Keratinocyte (primary cell): ENCODE measurements at regions not wholly inside any gene's neighbourhood (a gene's known extent, or its start where the extent isn't known, plus 50 kb on each side); places are given as distances from the start of the nearest gene placed in this dataset.

Experiments
- DNase-seq: peaks from one replicate; pipeline ENCODE4 v3.0.0-alpha.2; 2011; ENCODE audit warnings: low read depth, missing footprints, low spot score
- FAIRE-seq: peaks from 2 replicates; lab custom pipeline; 2011; peaks lifted over from hg19 to GRCh38; lab: Jason Lieb, UNC
- H2AFZ ChIP-seq: 2 replicates; pipeline ENCODE4 v1.6.0; 2012; ENCODE audit warnings: low read length, control low read depth, inconsistent platforms; ENCODE audit not compliant: control insufficient read depth
- H3K27ac ChIP-seq: 2 replicates; pipeline ENCODE4 v1.5.1; 2011; ENCODE audit warnings: low read length; ENCODE audit not compliant: control insufficient read depth, insufficient read depth
- H3K27me3 ChIP-seq: 3 replicates; pipeline ENCODE4 v1.6.0; 2011; ENCODE audit warnings: low read length; ENCODE audit not compliant: control insufficient read depth, insufficient read depth; ENCODE audit errors: extremely low read depth
- H3K36me3 ChIP-seq, 2 experiments: 2 replicates in 1 of 2; 3 replicates in 1 of 2; pipeline ENCODE4 v1.5.1; 2011; ENCODE audit warnings: low read length in 2 of 2, mild to moderate bottlenecking in 1 of 2; ENCODE audit not compliant: control insufficient read depth in 2 of 2, insufficient read depth in 2 of 2; ENCODE audit errors: extremely low read depth in 1 of 2
- H3K4me1 ChIP-seq: 3 replicates; pipeline ENCODE4 v1.5.1; 2011; ENCODE audit warnings: low read length; ENCODE audit not compliant: control insufficient read depth, insufficient read depth; ENCODE audit errors: extremely low read depth
- H3K4me2 ChIP-seq: 3 replicates; pipeline ENCODE4 v1.6.0; 2011; ENCODE audit warnings: low read depth, low read length; ENCODE audit not compliant: control insufficient read depth, insufficient read depth; ENCODE audit errors: extremely low read depth
- H3K4me3 ChIP-seq, 3 experiments: fragments of 200-600 bp in 1 of 3; sonication (generic) in 1 of 3; 2 replicates in 2 of 3; 3 replicates in 1 of 3; pipeline ENCODE4 v1.5.1; 2011 to 2016; ENCODE audit warnings: low read length in 3 of 3, mild to moderate bottlenecking in 3 of 3, control low read depth in 2 of 3, inconsistent platforms in 1 of 3, low read depth in 1 of 3, mixed read lengths in 1 of 3, mixed run types in 1 of 3, moderate library complexity in 1 of 3; ENCODE audit not compliant: control insufficient read depth in 2 of 3, insufficient read depth in 2 of 3; ENCODE audit errors: extremely low read depth in 1 of 3
- H3K79me2 ChIP-seq: 2 replicates; pipeline ENCODE4 v1.6.0; 2012; ENCODE audit warnings: low read length; ENCODE audit not compliant: control insufficient read depth, insufficient read depth
- H3K9ac ChIP-seq: 3 replicates; pipeline ENCODE4 v1.6.0; 2011; ENCODE audit warnings: low read length; ENCODE audit not compliant: control insufficient read depth, insufficient read depth; ENCODE audit errors: extremely low read depth
- H3K9me1 ChIP-seq: 3 replicates; pipeline ENCODE4 v1.6.0; 2011; ENCODE audit warnings: low read length; ENCODE audit not compliant: control insufficient read depth, insufficient read depth; ENCODE audit errors: extremely low read depth
- H3K9me3 ChIP-seq: 2 replicates; pipeline ENCODE4 v1.5.1; 2012; ENCODE audit warnings: low read depth, low read length; ENCODE audit not compliant: control insufficient read depth
- H4K20me1 ChIP-seq: 3 replicates; pipeline ENCODE4 v1.6.0; 2011; ENCODE audit warnings: low read length; ENCODE audit not compliant: control insufficient read depth, insufficient read depth; ENCODE audit errors: extremely low read depth
- CTCF ChIP-seq, 3 experiments: IDR thresholded peaks in 1 of 3; conservative IDR thresholded peaks in 1 of 3; optimal IDR thresholded peaks in 1 of 3; 2 replicates in 2 of 3; 3 replicates in 1 of 3; pipeline versions ENCODE3 to v1.5.1; 2011; ENCODE audit warnings: low read length in 3 of 3, mild to moderate bottlenecking in 3 of 3, moderate library complexity in 2 of 3, control low read depth in 1 of 3, inconsistent platforms in 1 of 3; ENCODE audit not compliant: insufficient read depth in 2 of 3; ENCODE audit errors: extremely low read depth in 1 of 3
- EZH2 ChIP-seq: IDR thresholded peaks from one replicate; pipeline ENCODE4 v1.6.1; 2012; ENCODE audit warnings: inconsistent platforms, mild to moderate bottlenecking, low read length, moderate library complexity
- dilution Hi-C: fragments of 300-500 bp; cut with MboI; formaldehyde crosslinking; loops from one replicate; pipeline ENCODE4 v1.7.0; 2020; ENCODE audit warnings: low sequenced_read_pairs; ENCODE audit not compliant: extremely low pct_ligation_motif_present

GRCh38 chr19:31018936-31019335 lies 330.3 kb downstream of the TSHZ3 start:
- Histone ChIP-seq H3K36me3 (no peaks in the 10 kb centered on the region), H3K4me2 (no peak overlapping the region), H4K20me1 (no peaks in the 10 kb centered on the region), H3K27me3 (no peaks in the 10 kb centered on the region), H2AFZ (no peak overlapping the region), H3K4me1 (no peaks in the 10 kb centered on the region), H3K4me3 (no peak overlapping the region), H3K79me2 (no peaks in the 10 kb centered on the region), H3K27ac (no peak overlapping the region), H3K9ac (no peak overlapping the region), H3K9me1 (no peaks in the 10 kb centered on the region), H3K9me3 (no peaks in the 10 kb centered on the region)
- no peak for TF ChIP-seq CTCF (optimal IDR thresholded peaks at IDR 0.05 in 1 of 3, IDR thresholded peaks at IDR 0.05 in 1 of 3, conservative IDR thresholded peaks at IDR 0.05 in 1 of 3; ENCODE audit: extremely low read depth in 1 of 3, insufficient read depth in 2 of 3, low read length in 3 of 3)
- TF ChIP-seq EZH2 = no peak
- dilution Hi-C loops = no loop called here
- DNase-seq (no peak), FAIRE-seq (no peak)

- no peak overlapping the region for H3K4me3 ChIP-seq
- H3K36me3 ChIP-seq = no peaks in the 10 kb centered on the region
- dilution Hi-C loops = no loop called here
- H4K20me1 ChIP-seq = no peaks in the 10 kb centered on the region
- TF ChIP-seq CTCF (optimal IDR thresholded peaks at IDR 0.05 in 1 of 3, IDR thresholded peaks at IDR 0.05 in 1 of 3, conservative IDR thresholded peaks at IDR 0.05 in 1 of 3; ENCODE audit: extremely low read depth in 1 of 3, insufficient read depth in 2 of 3, low read length in 3 of 3) = no peak
- no peak for TF ChIP-seq EZH2
- H3K27me3 ChIP-seq = no peaks in the 10 kb centered on the region
- H3K9me3 ChIP-seq = no peaks in the 10 kb centered on the region
- H3K27ac ChIP-seq = no peak overlapping the region
- no peaks in the 10 kb centered on the region for H3K9me1 ChIP-seq
- no peak overlapping the region for H3K4me2 ChIP-seq
- H3K9ac ChIP-seq = no peak overlapping the region
- FAIRE-seq (no peak), DNase-seq (no peak)
- no peaks in the 10 kb centered on the region for H3K4me1 ChIP-seq
- H2AFZ ChIP-seq = no peak overlapping the region
- no peaks in the 10 kb centered on the region for H3K79me2 ChIP-seq
Measured at GRCh38 chr19:31015778-31016177, 333.5 kb downstream of the TSHZ3 start.
